HFF-Myc (cell line): ENCODE measurements at regions not wholly inside any gene's neighbourhood (a gene's known extent, or its start where the extent isn't known, plus 50 kb on each side); places are given as distances from the start of the nearest gene placed in this dataset.

ENCODE experiments used
- DNase-seq: peaks from one replicate; pipeline ENCODE4 v3.0.0-alpha.2; 2011; ENCODE audit warnings: low read depth; ENCODE audit errors: extremely low read depth
- H3K4me3 ChIP-seq: replicated peaks from 2 replicates; pipeline ENCODE4 v1.5.1; 2011; ENCODE audit warnings: low read depth, mild to moderate bottlenecking, control low read depth, low read length
- CTCF ChIP-seq: IDR thresholded peaks from 2 replicates; pipeline ENCODE4 v1.5.1; 2012; ENCODE audit warnings: mild to moderate bottlenecking, low read depth, low read length, control low read depth; ENCODE audit errors: missing control alignments

DNA sequence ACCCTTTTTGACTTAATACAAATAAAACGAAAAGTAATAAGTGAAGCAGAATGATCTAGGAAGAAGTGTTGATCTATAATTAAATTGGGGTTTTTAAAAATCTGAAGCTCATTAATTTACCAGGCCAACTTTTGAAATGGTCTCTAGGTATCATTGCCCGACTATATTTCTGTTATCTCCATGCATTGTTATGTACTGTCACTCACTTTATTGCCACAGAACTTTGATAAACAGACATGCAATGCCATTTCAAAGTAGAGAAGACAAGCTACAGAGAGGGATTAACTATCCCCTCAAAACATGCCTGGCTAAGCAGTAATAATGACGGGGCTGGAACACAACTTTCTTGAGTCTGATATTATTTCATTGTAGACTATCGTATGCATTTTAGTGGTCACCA, 147.6 kb upstream of the ITGA4 start:
- DNase-seq = no peak
- H3K4me3 ChIP-seq = no peak overlapping the region
- TF ChIP-seq CTCF = no peak

- TF ChIP-seq CTCF = no peak
- DNase-seq = no peak
- H3K4me3 ChIP-seq = no peak overlapping the region
Observed at GRCh38 chr2:181310967-181311366, 146.2 kb upstream of the ITGA4 start.

GRCh38 chr2:181311837-181312236, 145.3 kb upstream of the ITGA4 start:
- TF ChIP-seq CTCF = no peak
- DNase-seq = no peak
- H3K4me3 ChIP-seq = no peak overlapping the region

- no peak for DNase-seq
- no peak for TF ChIP-seq CTCF
- H3K4me3 ChIP-seq = no peak overlapping the region
Observed at GRCh38 chr2:181312515-181312927, 144.7 kb upstream of the ITGA4 start.

DNA sequence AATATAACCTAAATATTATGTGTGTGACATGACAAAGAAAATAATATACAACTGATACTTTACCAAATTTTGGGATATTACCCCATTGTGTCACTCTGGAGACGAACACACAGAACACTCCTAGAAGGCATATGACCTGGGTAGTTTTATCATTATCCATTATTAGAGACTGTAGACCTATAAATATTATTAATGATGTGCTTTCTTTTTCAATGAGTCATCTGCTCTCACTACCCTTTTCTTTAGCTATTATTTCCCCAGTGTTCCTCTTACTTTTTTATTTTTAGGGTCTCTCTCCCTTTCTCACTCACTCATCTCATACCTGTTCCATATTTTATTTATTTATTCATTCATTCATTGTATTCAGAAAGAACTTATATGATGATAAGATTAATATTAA, 143.3 kb upstream of the ITGA4 start:
- TF ChIP-seq CTCF = no peak
- no peak overlapping the region for H3K4me3 ChIP-seq
- DNase-seq = no peak

DNA sequence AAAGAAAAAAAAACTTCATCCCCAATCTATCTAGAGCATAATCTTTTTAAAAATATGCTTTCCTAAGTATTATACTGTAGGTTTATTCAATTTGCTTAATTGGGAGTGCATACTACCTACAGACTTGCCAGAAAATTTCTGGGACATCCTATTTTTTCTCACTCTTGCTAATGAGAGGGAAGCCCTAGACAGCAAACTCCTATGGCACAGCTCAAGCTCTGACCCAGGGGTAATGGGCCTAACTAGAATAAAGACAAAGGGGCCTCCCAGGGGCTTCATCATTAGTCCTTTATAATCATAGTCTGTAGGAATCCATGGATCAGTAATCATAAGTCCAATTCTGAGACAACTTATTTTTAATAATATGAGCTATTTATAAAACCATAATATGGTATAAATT, 142.6 kb upstream of the ITGA4 start:
- H3K4me3 ChIP-seq = no peak overlapping the region
- DNase-seq = no peak

More for the DNA sequence above, 142.6 kb upstream of the ITGA4 start:
- TF ChIP-seq CTCF = no peak
